ENCODE measurements at regions not wholly inside any gene's neighbourhood (a gene's known extent, or its start where the extent isn't known, plus 50 kb on each side); places are given as distances from the start of the nearest gene placed in this dataset.
"Not testable (repeated sequence)": the region's sequence is repeated elsewhere in the genome, so short reads cannot be mapped to it uniquely, and the experiment has no call there.

- H3K4me3 ChIP-seq (ENCODE audit: low read depth, low read length) = no peak overlapping the region
- DNase-seq (ENCODE audit: low read depth) = no peak
- TF ChIP-seq CTCF (conservative IDR thresholded peaks at IDR 0.05; ENCODE audit: low read depth, low read length) = no peak
Observed at GRCh38 chr14:87387806-87388205, 605.2 kb downstream of the GALC start.

GRCh38 chr14:87386524-87386923, 606.5 kb downstream of the GALC start:
- DNase-seq (ENCODE audit: low read depth) = no peak
- H3K4me3 ChIP-seq (ENCODE audit: low read depth, low read length) = no peak overlapping the region
- no peak for TF ChIP-seq CTCF (conservative IDR thresholded peaks at IDR 0.05; ENCODE audit: low read depth, low read length)

- DNase-seq (ENCODE audit: low read depth) = no peak
- no peak for TF ChIP-seq CTCF (conservative IDR thresholded peaks at IDR 0.05; ENCODE audit: low read depth, low read length)
- no peak overlapping the region for H3K4me3 ChIP-seq (ENCODE audit: low read depth, low read length)
Observed at GRCh38 chr14:87380054-87380453, 612.9 kb downstream of the GALC start.

DNA sequence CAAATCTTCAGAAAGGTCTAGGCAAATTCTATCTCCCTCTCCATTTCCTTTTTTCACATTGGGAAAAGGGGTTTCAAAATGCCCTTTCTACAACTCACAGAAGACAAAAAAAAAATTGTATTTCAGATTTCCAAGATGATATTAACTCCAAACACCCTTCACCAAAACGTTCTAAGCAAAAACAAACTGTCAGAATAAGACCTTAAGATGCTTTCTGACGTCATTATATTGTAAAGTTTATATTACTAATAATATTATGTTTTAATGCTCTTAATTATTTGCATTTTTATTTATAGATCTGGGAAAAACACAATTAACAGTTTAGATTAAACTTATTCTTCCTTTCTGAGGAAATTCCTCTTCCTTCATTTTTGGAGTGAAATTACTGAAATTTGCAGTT, 624.2 kb downstream of the GALC start:
- DNase-seq (ENCODE audit: low read depth) = no peak
- H3K4me3 ChIP-seq (ENCODE audit: low read depth, low read length) = no peak overlapping the region
- TF ChIP-seq CTCF (conservative IDR thresholded peaks at IDR 0.05; ENCODE audit: low read depth, low read length) = no peak

DNA sequence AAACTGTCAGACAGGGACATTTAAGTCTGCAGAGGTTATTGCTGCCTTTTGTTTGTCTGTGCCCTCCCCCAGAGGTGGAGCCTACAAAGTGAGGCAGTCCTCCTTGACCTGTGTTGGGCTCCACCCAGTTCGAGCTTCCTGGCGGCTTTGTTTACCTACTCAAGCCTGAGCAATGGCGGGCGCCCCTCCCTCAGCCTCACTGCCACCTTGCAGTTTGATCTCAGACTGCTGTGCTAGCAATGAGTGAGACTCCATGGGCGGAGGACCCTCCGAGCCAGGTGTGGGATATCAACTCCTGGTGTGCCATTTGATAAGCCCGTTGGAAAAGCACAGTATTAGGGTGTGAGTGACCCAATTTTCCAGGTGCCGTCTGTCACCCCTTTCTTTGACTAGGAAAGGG, 632.7 kb downstream of the GALC start:
- not testable (repeated sequence) for DNase-seq (ENCODE audit: low read depth); H3K4me3 ChIP-seq (ENCODE audit: low read depth, low read length)

DNA sequence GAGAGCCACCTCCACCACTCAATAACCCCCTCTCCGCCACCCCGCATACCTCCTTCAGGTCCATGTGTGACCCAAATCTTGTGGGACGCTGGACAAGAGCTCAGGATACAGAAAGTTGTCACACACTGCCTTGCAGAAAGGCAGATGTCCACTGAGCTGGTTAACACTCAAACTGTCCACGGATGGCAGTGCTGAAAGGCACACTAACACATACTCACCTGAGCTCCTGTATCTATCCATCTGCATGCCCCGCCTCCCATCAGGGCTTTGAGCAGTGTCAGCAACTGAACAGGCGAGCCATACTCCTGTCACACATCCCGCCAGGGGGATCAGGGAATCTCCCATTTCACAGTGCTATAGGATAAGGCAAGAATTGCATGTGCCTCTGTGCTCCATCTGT, 642.0 kb downstream of the GALC start:
- no peak for TF ChIP-seq CTCF (conservative IDR thresholded peaks at IDR 0.05; ENCODE audit: low read depth, low read length)
- no peak for DNase-seq (ENCODE audit: low read depth)
- no peak overlapping the region for H3K4me3 ChIP-seq (ENCODE audit: low read depth, low read length)

DNA sequence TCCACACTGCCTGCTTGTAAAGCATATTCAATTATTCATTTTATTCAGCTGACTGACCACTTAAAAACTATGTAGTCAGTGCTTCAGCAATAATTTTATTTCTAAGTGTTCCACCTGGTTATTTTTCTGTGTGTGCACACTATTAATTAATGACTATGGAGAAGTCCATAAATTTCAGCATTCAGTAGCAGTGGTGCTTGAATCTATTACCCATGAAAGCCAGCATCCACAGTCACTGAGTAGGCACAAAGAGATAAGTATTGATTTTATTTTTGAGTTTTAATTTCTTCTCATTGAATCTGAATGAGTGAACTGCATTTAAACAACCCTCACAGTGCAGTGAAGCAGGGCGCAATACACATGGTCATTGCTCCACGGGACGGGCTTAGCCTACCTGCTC, 643.1 kb downstream of the GALC start:
- no peak overlapping the region for H3K4me3 ChIP-seq (ENCODE audit: low read depth, low read length)
- no peak for TF ChIP-seq CTCF (conservative IDR thresholded peaks at IDR 0.05; ENCODE audit: low read depth, low read length)
- DNase-seq (ENCODE audit: low read depth) = no peak

DNA sequence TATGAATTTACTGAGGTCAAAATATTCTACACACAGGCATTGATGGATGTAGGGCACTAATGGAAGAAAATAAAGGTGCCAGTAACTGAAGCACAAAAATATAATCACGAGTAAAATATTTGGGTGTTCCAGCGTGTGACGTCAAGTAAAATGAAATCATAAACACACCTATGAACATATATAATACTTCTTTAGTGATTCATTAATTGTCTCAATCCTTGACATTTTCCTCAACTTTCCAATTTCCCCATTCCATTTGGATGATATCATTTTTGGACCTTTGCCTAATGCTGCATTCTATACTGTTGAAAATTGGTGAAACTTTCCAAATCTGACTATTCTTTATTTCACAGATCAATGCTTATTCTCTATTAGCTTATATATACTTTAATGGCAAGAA, 649.3 kb downstream of the GALC start:
- no peak for DNase-seq (ENCODE audit: low read depth)
- TF ChIP-seq CTCF (conservative IDR thresholded peaks at IDR 0.05; ENCODE audit: low read depth, low read length) = no peak
- H3K4me3 ChIP-seq (ENCODE audit: low read depth, low read length) = no peak overlapping the region
